Endothelial cell of umbilical vein (primary cell): ENCODE measurements at regions not wholly inside any gene's neighbourhood (a gene's known extent, or its start where the extent isn't known, plus 50 kb on each side); places are given as distances from the start of the nearest gene placed in this dataset.

Source experiments
- EZH2 ChIP-seq: IDR thresholded peaks from 2 replicates; pipeline ENCODE4 v1.6.1; 2012; ENCODE audit warnings: borderline replicate concordance, low read depth, mild to moderate bottlenecking, moderate library complexity, low read length, inconsistent platforms; ENCODE audit not compliant: severe bottlenecking
- JUN ChIP-seq: IDR thresholded peaks from 2 replicates; pipeline ENCODE4 v1.6.1; 2011; ENCODE audit warnings: borderline replicate concordance, low read depth; ENCODE audit not compliant: insufficient read length, insufficient read depth
- POLR2A ChIP-seq: IDR thresholded peaks from 2 replicates; pipeline ENCODE4 v1.6.1; 2012; ENCODE audit warnings: low read depth, mild to moderate bottlenecking, control low read depth, low read length
- POLR2AphosphoS5 ChIP-seq: IDR thresholded peaks from 2 replicates; pipeline ENCODE4 v1.6.1; 2012; ENCODE audit warnings: low read depth, mild to moderate bottlenecking, control low read depth, low read length, moderate library complexity; ENCODE audit not compliant: insufficient read depth
- TF ChIP-seq, protein P1 (sequence below), 2 donors: IDR thresholded peaks; 1 replicate in 1 of 2; 2 replicates in 1 of 2; pipeline ENCODE4 v1.5.1; 2011; ENCODE audit warnings: low read length in 2 of 2, mild to moderate bottlenecking in 2 of 2, moderate library complexity in 2 of 2, control low read depth in 1 of 2, inconsistent platforms in 1 of 2, low read depth in 1 of 2; ENCODE audit not compliant: insufficient read depth in 1 of 2; ENCODE audit errors: extremely low read depth in 1 of 2

DNA sequence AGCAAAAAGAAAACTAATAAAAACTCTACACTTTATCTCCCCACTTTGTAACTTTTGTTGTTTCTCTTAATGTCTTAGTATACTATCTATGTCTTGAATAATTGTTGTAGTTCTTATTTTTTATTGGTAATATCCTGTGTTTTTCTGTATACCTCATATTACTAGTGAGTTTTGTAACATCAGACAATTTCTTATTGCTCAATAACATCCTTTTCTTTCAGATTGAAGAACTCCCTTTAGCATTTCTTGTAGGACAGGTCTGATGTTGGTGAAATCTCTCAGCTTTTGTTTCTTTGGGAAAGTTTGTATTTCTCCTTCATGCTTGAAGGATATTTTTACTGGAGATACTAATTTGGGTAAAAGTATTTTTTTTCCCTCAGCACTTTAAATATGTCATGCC, 79.8 kb upstream of the LRRC8B start:
- TF ChIP-seq, protein P1, sequence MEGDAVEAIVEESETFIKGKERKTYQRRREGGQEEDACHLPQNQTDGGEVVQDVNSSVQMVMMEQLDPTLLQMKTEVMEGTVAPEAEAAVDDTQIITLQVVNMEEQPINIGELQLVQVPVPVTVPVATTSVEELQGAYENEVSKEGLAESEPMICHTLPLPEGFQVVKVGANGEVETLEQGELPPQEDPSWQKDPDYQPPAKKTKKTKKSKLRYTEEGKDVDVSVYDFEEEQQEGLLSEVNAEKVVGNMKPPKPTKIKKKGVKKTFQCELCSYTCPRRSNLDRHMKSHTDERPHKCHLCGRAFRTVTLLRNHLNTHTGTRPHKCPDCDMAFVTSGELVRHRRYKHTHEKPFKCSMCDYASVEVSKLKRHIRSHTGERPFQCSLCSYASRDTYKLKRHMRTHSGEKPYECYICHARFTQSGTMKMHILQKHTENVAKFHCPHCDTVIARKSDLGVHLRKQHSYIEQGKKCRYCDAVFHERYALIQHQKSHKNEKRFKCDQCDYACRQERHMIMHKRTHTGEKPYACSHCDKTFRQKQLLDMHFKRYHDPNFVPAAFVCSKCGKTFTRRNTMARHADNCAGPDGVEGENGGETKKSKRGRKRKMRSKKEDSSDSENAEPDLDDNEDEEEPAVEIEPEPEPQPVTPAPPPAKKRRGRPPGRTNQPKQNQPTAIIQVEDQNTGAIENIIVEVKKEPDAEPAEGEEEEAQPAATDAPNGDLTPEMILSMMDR (IDR thresholded peaks at IDR 0.05; ENCODE audit: extremely low read depth in 1 of 2, insufficient read depth in 1 of 2, low read depth in 1 of 2, low read length in 2 of 2), result no peak
- no peak for TF ChIP-seq POLR2AphosphoS5
- TF ChIP-seq JUN, result no peak
- TF ChIP-seq EZH2, result no peak
- no peak for TF ChIP-seq POLR2A
